ENCODE measurements at regions not wholly inside any gene's neighbourhood (a gene's known extent, or its start where the extent isn't known, plus 50 kb on each side); places are given as distances from the start of the nearest gene placed in this dataset.

GRCh38 chr2:59583173-59583765 is 970.2 kb downstream of the BCL11A start:
- Histone ChIP-seq H3K9me3 (no peaks in the 10 kb centered on the region), H3K27me3 (no peaks in the 10 kb centered on the region), H3K9ac (ENCODE audit: low read depth in 2 of 2, low read length in 2 of 2) (no peak overlapping the region), H3K27ac (no peak overlapping the region), H3K4me1 (no peaks in the 10 kb centered on the region), H3K4me3 (no peak overlapping the region), H3K36me3 (no peaks in the 10 kb centered on the region)
- no peak for DNase-seq
- intact Hi-C loops (cut with DNase I), result no loop called here
- TF ChIP-seq CTCF (IDR thresholded peaks at IDR 0.05), result no peak

- no peak for DNase-seq
- no peak overlapping the region for H3K4me3 ChIP-seq
- no peaks in the 10 kb centered on the region for H3K27me3 ChIP-seq
- TF ChIP-seq CTCF (IDR thresholded peaks at IDR 0.05), result no peak
- H3K27ac ChIP-seq, result no peak overlapping the region
- H3K4me1 ChIP-seq, result no peaks in the 10 kb centered on the region
- intact Hi-C loops (cut with DNase I), result no loop called here
- H3K9ac ChIP-seq (ENCODE audit: low read depth in 2 of 2, low read length in 2 of 2), result no peak overlapping the region
- no peaks in the 10 kb centered on the region for H3K9me3 ChIP-seq
- no peaks in the 10 kb centered on the region for H3K36me3 ChIP-seq
Observed at GRCh38 chr2:59578349-59578748, 975.1 kb downstream of the BCL11A start.

- no peak overlapping the region for H3K9ac ChIP-seq (ENCODE audit: low read depth in 2 of 2, low read length in 2 of 2)
- intact Hi-C loops (cut with DNase I), result no loop called here
Observed at GRCh38 chr2:59575191-59575590, 978.3 kb downstream of the BCL11A start.

DNA sequence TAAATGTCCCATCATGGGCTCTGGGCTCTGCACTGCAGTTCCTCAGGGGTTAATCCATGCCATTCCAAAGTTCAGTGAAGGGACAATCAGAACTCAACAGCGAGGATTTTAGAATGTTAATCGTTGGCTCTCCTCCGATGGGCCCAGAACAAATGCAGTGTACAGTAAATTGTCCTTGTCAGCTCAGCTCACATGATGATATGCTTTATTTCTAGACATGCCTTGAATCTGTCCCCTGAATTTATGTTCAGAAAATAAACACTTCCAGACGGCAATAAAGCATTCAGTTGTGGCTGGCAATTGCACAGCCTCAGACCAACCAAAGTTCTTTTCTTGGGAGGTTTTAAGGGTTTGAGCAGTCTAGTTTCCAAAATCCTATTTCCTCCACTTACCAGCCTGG is 981.2 kb downstream of the BCL11A start:
- H3K9ac ChIP-seq (ENCODE audit: low read depth in 2 of 2, low read length in 2 of 2), result no peak overlapping the region
- no peaks in the 10 kb centered on the region for H3K4me1 ChIP-seq
- no peak overlapping the region for H3K4me3 ChIP-seq
- TF ChIP-seq CTCF (IDR thresholded peaks at IDR 0.05), result no peak
- no peaks in the 10 kb centered on the region for H3K27me3 ChIP-seq
- no peaks in the 10 kb centered on the region for H3K9me3 ChIP-seq
- DNase-seq, result no peak
- no peak overlapping the region for H3K27ac ChIP-seq
- intact Hi-C loops (cut with DNase I), result no loop called here
- H3K36me3 ChIP-seq, result no peaks in the 10 kb centered on the region

More at GRCh38 chr2:59575191-59575590, 978.3 kb downstream of the BCL11A start:
- H3K9me3 ChIP-seq, result no peaks in the 10 kb centered on the region
- H3K27me3 ChIP-seq, result no peaks in the 10 kb centered on the region
- H3K27ac ChIP-seq, result no peak overlapping the region
- no peak for TF ChIP-seq CTCF (IDR thresholded peaks at IDR 0.05)
- H3K4me3 ChIP-seq, result no peak overlapping the region
- H3K4me1 ChIP-seq, result no peaks in the 10 kb centered on the region
- no peak for DNase-seq
- no peaks in the 10 kb centered on the region for H3K36me3 ChIP-seq

GRCh38 chr2:59570818-59571217 is 982.6 kb downstream of the BCL11A start:
- no peak for DNase-seq
- Histone ChIP-seq H3K27me3 (no peaks in the 10 kb centered on the region), H3K27ac (no peak overlapping the region), H3K9ac (ENCODE audit: low read depth in 2 of 2, low read length in 2 of 2) (no peak overlapping the region), H3K4me3 (no peak overlapping the region), H3K4me1 (no peaks in the 10 kb centered on the region), H3K9me3 (no peaks in the 10 kb centered on the region), H3K36me3 (no peaks in the 10 kb centered on the region)
- intact Hi-C loops (cut with DNase I), result no loop called here
- TF ChIP-seq CTCF (IDR thresholded peaks at IDR 0.05), result no peak
